SW480 (cell line): ENCODE measurements at regions not wholly inside any gene's neighbourhood (a gene's known extent, or its start where the extent isn't known, plus 50 kb on each side); places are given as distances from the start of the nearest gene placed in this dataset.

ENCODE experiments used
- DNase-seq: peaks from one replicate; pipeline ENCODE4 v3.0.0-alpha.2; 2016; ENCODE audit warnings: low spot score

DNA sequence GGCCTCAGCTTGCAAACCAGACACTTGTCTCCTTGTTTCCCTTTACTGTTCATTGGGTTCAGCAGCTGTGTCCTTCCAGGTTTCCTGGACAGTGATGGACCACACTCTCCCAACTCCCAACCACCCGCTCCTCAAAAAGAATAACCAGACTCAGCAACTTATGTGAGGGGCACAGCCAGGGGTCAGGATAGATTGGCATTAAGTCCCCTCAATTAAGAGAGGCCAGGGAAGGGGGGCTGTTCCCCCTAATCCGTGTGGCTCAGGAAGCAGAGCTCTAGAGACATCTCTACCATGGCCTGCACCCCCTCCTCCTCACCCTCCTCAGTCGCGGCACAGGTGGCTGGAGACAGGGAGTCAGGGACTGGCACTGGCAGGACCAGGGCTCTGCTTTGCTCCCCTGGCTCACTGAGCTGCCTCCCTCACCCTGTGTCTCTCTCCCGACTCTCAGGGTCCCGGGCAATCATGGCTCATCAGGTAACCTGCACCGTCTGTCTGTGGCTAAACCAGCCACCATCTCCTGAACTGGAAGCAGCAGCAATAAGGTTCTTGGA, 111.7 kb downstream of the ZNF280B start:
- no peak for DNase-seq

DNA sequence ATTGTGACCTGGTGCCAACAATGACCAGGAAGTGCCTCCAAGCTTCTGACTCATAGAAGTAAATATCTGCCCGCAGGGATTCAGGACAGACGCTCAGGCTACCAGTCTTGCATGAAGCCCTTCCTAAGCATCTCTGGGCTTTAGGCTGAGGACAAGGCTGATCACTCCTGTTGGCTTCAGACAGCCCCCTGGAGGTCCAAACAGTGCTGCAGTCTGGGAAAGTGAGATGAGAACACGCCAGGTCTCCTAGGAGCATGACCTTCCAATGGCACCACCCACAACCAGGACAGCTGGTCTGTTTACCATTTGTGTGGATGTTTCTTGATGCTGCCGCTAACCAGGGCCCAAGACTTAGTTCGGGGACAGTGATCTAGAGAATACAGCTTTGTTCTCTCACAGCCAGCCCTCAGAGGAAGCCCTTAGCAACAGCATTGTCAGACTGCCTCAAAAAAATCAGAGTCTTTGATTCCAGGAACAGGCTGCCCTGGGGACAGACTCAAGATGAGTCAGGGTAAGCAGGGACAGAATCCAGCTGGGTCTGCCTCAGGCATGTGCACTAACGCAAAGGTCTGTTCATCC, 111.2 kb downstream of the ZNF280B start:
- DNase-seq: peak; percentile 8

DNA sequence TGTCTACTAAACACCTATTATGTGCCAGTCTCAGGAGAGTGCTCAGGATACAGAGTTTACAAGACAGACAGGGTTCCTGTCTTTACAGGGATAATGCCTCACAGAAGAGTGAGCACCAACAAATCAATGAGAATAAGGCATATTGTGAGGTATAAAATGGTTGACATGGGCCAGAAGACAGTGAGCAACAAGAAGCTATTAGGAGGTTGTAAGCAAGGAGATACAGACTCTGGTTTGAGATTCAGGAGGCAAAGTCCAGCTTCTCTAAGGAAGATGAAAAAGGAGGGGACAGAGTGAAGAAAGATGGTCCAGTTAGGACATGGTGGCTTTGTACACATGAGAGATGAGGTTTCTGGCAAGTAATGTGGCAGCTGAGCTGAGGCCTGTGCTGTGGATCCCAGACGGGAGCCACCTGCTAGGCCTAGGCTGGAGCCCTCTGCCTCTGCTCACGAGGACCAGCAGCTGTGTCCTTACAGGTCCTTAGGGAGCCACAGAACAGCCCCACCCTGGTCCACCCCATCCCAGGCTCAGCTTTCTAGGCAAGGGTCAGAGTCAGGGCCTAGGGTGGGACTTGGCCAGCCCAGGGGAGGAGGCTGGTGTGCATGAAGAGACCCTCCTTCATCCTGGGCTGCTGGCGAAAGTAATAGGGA, 110.5 kb downstream of the ZNF280B start:
- no peak for DNase-seq

DNA sequence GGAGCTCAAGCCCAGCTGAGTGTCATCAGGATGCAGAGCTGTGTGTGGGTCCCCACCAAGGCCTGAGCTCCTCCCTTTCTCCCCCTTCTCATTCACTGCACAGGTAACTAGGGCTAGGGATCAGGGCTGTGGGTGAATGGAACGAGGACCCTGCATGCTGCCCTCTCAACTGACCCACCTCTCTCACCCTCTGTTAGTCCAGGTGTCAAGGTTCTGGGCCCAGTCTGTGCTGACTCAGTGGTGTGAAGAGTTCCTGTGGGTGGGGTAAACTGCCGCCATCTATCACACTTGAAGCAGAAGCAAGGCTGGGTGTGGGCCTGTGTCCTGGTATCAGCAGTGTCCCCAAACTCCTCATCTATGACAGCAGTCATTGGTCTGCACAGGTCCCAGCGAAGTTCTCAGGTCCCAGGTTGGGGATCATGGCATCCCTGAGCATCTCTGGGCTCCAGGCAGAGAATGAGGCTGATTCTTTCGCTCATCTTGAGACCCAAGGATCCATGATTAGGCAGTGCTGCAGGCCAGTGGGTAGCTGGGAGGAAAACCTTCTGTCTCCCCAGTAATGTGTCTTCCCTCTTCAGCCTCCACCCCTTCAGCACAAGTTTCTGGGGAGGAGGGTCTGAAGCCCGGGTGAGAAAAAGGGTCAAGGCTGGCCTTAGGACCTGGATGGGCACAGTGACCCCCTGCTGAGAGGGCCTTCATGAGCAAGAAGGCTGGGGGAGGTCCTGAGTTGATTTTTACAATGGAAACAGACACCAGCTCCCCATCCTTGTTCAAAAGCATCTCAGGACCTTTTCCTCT, 109.8 kb downstream of the ZNF280B start:
- no peak for DNase-seq

DNA sequence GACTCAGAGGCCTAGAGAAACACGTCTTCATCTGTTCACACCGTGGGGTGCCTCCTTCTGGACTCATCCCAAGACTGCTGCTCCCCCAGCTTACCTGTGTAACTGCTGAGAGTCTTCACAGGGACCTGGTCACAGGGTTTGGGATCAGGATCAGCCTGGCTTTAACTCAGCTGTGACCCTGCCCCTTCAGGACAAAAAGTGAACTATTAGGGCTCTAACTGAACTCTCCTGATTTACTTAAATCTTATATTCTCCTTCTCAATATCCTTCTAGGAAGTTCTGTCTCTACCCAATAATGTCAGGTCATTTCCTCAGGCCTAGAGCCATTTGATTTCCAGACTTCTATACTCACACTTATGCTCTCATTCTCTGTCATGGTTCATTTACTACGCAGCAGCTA, 108.4 kb downstream of the ZNF280B start:
- no peak for DNase-seq

DNA sequence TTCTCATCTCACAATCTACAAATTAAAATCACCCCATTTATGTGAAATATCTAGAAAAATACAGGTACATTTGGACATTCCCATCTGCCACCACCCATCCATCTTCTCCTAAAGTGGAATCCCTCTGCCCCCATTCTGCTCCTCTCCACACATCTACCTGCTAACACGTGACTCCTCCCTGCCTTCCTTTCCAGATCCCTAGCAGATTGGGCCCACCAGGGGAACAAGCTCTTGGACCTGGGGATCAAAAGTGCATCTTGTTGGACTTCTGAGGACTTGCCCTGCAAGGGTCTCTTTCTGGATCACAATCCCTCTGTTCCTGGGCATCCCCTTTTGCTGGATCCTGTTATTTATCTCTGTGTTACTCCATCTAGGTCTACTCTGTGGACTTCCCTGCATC, 107.6 kb downstream of the ZNF280B start:
- DNase-seq: no peak

DNA sequence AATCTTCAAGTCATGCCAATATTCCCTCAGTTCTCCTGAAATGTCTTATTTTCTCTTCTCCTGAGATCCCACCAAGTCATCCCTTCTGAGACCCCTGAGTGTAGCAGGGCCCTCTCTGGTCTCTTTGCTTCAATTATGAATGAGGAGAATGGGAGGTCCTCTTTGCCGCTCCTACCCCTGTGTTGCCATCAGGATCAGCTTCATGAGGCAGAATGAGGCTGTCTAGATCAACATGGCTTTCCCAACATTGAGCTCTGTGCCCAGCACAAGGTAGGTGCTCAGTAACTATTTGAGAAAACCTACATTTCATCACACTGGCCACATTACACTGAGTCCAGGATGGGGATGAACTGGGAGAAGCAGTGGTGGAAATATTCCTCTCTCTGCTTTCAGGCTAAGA, 107.2 kb downstream of the ZNF280B start:
- no peak for DNase-seq

DNA sequence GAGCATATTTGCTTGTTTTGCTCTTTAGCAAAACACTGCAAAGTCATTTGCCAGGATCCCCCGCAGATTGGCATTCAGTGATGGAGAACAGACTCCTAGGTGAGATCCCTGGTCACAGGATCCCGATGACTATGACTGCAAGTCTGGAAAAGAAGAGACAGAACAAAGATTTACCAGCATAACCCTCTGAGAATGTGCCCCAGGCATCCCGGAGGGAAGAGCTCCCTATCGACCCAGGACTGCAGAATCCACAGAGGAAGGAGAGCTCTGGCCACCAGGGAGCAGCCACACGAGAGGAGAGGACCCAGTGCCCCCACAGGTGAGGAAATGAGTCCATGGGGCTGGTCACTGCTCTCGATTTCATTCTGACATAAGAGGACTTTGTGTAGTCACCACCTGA, 105.2 kb downstream of the ZNF280B start:
- DNase-seq: no peak

DNA sequence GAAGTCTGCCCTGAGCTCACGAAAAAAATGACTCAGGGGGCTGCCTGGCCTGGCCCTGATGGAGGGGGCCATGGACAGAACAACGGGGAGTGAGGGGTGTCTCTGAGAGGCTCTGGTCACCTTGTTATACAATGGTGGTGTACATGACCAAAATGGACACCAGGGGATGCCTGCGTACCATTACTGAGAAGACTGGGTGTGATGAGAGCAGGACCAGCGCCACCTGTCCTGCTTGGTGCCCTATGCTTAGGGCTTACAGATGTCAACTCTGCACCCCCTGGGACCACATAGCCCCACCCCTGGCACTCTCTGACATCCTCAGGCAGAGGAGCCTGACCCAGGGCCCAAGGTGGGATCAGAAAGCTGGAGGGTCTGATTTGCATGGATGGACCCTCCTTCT, 104.8 kb downstream of the ZNF280B start:
- no peak for DNase-seq

DNA sequence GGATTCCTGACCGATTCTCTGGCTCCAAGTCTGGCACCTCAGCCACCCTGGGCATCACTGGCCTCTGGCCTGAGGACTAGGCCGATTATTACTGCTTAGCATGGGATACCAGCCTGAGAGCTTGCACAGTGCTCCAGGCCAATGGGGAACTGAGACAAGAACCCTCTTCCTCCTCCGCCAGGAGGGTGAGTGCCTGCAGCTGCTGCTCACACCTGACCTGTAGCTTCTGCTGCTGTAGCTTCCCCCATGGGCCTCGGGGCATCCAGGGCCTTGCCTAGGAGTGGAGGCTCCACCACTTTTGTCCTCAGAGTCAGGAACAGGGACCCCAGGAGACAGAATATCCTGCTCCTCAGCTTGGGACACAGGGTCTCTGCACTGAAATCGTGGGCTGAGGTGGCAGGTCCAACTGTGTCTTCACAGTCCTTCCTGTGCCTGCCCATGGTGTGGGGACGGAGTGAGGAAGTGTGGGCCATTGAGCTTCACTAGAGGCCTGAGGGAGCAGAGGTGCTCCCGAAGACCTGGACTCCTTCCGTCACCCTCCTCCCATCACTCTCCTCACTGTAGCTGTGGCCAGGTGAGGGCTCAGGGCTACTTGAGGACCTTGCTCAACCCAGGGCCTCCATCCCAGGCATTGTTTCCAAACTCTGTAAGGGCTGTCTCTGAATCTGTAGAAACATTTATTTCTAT, 103.8 kb downstream of the ZNF280B start:
- DNase-seq: no peak

DNA sequence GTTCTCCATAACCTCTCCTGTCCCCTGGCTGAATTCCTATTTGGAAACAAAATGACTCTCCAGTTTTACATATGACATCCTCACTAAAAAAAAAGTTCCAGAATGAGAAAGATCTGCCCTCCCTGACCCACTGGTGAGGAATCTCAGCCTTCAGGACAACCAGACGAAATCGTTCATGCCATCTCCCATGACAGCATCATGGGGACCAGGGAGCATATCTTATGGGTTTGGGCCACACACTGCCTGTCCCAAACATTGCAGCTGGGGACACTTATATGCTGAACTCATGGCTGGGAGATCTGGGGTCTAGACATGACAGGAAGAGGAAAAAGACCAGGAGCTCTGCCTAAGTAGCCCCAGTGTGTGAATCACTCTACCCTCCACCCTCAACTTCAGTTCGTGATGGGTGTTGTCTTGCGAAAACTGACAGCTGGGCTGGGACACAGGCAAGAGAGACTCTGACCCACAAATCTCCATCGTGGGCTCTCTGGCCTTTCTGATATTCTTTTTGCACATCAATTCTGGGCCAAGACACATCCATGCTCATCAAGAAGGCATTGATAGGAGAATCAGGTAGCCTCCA, 102.0 kb downstream of the ZNF280B start:
- no peak for DNase-seq

DNA sequence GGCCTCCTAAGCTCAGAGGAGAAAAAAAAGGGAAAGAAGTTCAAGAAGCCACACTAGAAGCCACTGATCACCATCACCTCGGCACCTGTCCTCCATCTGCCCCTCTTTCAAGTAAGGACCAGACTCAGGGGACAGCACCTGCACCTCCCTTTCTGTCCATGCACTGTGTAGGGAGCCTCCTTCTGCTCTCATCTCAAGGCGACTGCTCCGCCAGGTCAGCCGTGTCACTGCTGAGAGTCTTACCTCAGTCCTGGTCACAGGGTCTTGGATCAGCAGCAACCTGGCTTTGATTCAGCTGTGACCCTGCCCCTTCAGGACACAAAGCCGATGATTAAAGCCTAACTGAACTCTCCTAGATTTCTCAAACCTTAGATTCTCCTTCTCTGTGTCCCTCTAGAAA, 101.5 kb downstream of the ZNF280B start:
- no peak for DNase-seq

DNA sequence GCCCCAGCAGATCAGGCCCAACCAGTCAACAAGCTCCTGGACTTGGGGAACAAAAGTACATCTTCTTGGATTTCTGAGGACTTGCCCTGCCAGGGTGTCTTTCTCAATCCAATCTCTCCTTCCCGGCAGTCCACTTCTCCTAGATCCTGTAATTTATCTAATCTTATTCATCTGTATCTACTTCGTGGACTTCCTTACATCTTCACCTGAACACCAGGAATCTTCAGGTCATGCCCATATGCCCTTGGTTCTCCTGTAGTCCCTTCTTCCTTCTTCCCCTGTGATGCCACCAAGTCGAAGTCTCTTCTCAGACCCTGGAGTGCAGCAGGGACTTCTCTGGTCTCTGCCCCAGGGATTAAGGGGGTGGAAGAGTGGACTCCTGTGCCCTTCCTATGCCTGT, 100.3 kb downstream of the ZNF280B start:
- no peak for DNase-seq

DNA sequence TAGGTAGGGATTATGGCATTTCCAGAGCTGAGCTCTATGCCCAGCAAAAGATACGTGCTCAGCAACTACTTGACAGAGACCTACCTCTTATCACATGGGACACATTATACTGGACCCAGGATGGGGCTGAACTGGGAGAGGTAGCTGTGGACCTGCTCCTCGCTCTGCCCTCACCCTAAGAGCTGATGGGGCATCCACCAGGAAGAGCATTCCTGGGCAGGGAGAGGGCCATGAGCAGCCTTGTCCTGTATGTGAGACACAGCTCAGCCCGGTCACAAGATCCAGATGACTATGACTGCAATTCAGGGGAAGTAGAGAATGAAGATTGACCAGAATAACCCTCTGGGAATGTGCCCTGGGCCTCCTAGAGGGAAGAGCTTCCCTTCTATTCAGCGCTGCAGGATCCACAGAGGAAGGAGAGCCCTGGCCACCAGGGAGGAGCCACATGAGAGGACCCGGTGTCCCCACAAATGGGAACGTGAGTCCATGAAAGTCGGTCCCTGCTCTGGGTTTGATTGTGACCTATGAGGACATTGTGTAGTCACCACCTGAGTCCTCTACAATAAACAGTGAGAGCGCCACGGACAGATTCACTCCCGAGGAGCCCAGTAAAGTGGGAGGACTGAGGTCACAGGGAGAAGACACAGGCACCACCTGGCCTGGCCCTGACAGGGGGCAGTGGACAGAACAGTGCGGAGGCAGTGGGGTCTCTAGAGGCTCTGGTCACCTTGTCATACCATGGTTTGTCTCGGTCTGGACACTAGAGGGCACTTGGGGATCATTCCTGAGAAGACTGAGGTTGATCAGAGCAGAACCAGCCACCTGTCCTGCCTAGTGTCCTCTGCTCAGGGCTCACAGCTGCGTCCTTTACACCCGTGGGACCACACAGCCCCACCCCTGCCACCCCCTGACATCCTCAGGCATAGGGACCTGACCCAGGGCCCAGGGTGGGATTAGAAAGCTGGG, 99.5 kb downstream of the ZNF280B start:
- DNase-seq: peak; percentile 28

DNA sequence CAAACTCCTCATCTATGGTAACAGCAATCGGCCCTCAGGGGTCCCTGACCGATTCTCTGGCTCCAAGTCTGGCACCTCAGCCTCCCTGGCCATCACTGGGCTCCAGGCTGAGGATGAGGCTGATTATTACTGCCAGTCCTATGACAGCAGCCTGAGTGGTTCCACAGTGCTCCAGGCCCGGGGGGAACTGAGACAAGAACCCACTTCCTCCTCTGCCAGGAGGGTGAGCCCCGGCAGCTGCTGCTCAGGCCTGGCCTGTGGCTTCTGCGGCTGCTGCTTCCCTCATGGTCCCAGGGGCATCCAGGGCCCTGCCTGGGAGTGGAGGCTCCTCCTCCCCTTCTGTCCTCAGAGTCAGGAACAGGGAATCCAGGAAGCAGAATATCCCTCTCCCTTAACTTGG, 98.4 kb downstream of the ZNF280B start:
- DNase-seq: peak; percentile 22

DNA sequence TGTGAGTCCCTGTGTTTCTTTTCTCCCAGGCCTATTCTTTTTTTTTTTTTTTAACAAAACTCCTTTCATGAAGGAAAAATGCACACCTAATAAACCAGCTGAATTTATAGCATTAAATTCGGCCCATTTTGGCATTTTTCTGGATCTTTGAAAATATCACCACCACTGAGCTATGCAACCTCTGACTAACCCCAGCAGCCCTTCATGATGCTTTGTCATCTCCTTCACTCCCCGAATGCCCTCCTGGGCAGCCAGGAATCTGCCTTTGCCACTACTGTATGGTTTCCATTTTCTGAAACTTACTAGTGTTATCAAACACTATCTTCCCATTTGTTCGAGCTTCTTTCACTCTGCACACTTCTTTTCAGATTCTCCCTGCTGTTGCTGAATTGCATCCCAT, 97.9 kb downstream of the ZNF280B start:
- no peak for DNase-seq

DNA sequence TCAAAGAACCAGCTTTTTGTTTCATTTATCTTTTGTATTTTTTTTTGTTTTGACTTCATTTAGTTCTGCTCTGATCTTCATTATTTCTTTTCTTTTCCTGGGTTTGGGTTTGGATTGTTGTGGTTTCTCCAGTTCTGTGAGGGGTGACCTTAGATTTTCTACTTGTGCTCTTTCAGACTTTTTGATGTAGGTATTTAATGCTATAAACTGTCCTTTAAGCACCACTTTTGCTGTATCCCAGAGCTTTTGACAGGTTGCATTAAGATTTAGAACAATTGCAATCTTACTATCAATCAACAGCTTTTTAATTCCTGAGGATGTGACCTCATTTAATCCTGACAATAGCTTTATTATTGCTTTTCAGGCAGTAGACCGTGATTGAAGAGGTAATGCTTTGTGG, 94.3 kb downstream of the ZNF280B start:
- DNase-seq: no peak

DNA sequence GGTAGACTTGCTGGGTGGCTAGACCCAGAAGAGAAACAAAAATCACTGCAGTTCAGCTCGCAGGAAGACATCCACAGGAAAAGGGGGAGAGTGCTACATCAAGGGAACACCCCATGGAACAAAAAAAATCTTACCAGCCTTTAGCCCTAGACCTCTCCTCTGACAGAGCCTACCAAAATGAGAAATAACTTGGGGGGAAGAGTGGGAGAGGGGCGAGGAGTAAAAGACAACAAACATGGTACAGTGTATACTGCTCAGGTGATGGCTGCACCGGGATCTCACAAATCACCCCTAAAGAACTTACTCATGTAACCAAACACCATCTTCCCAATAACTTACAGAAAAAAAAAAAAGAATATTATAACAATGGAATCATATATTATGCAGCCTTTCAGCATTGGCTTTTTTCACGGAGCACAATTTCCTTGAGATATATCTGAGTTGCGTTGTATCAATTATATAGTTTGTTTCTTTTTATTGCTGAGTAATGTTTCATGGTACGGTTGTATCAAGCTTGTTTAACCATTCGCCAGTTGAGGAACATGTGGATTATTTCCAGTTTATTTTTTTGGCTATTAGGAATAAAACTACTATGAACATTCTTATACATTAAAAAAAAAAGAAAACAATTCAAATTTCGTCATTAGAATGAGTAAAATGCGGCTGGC, 90.9 kb downstream of the ZNF280B start:
- DNase-seq: no peak

DNA sequence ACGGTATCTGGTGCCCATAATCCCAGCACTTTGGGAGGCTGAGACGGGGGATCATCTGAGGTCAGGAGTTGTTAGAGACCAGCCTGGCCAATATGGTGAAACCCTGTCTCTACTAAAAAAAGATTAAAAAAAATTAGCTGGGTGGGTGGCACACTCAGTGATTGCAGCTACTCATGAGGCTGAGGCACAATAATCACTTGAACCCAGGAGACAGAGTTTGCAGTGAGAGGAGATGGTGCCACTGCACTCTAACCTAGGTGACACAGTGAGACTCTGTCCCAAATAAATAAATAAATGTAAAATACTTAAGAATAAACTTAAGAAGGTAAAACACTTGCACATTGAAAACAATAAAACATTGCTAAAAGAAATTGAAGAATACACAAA, 90.4 kb downstream of the ZNF280B start:
- no peak for DNase-seq

DNA sequence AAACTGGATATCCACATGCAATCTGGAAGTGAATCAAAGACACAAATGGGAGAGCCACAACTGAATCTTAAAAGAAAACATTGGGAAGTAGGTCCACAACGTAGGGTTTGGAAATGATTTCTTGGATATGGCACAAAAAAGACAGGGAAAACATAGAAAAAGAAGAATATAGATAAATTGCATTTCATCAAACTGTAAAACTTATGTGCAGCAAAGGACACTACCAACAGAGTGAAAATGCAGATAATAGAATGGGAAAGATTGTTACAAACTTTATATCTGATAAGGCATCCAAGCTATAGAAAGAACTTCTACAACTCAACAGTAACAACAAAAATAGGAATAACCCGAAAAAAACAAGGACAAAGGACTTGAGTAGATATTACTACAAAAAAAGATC, 89.6 kb downstream of the ZNF280B start:
- no peak for DNase-seq

DNA sequence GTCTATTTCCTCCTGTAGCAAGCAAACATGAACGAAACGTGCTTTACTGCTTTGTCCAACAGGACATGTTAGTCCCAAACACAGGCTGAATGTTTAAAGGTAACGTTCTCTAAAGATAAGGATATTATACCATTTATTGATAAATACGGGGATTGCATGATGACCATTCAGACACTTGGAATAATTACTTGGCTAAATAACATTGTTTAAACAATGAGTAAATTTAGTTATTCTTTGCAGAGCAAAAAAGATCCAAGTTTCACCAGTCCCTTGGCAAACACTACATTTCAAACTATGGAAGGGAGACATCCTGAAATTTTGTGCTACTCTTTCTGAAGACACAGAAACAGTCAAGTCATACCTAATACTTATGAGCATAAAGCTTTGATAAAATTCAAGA, 88.0 kb downstream of the ZNF280B start:
- no peak for DNase-seq
